RWPE1 (cell line): ENCODE measurements at regions not wholly inside any gene's neighbourhood (a gene's known extent, or its start where the extent isn't known, plus 50 kb on each side); places are given as distances from the start of the nearest gene placed in this dataset.
"Not testable (repeated sequence)": the region's sequence is repeated elsewhere in the genome, so short reads cannot be mapped to it uniquely, and the experiment has no call there.

Source experiments
- CTCF ChIA-PET: fragments of 350-600 bp; sonication (Branson Sonifier 250); formaldehyde crosslinking; extraction: SDS; loops from one replicate; lab custom pipeline; 2021; lab: Yijun Ruan, JAX
- POLR2A ChIA-PET: fragments of 400-600 bp; formaldehyde crosslinking; extraction: SDS; loops from one replicate; lab custom pipeline; 2020; ENCODE audit warnings: antibody characterized with exemption; ENCODE audit not compliant: low non-redundant PET; lab: Yijun Ruan, JAX
- DNase-seq: peaks from one replicate; pipeline ENCODE4 v3.0.0; 2012; ENCODE audit warnings: low spot score
- H3K27ac ChIP-seq: fragments of 450-650 bp; 2 replicates; pipeline ENCODE4 v1.5.1; 2017
- CTCF ChIP-seq: fragments of 450-650 bp; conservative IDR thresholded peaks from 2 replicates; pipeline ENCODE4 v1.5.1; 2017; ENCODE audit warnings: low read depth, mild to moderate bottlenecking

GRCh38 chr6:68169922-68170321, 465.2 kb upstream of the ADGRB3 start:
- no peak for DNase-seq
- CTCF ChIA-PET, result no interaction called here
- TF ChIP-seq CTCF, result no peak
- no peak overlapping the region for H3K27ac ChIP-seq
- POLR2A ChIA-PET, result no interaction called here

- ChIA-PET CTCF (no interaction called here), POLR2A (no interaction called here)
Observed at GRCh38 chr6:68167604-68168003, 467.5 kb upstream of the ADGRB3 start.

GRCh38 chr6:68160812-68161211, 474.3 kb upstream of the ADGRB3 start:
- DNase-seq, CTCF ChIA-PET, POLR2A ChIA-PET, H3K27ac ChIP-seq: not testable (repeated sequence)

More at GRCh38 chr6:68167604-68168003, 467.5 kb upstream of the ADGRB3 start:
- H3K27ac ChIP-seq, result no peak overlapping the region
- no peak for DNase-seq
- no peak for TF ChIP-seq CTCF

GRCh38 chr6:68160348-68160747, 474.7 kb upstream of the ADGRB3 start:
- DNase-seq, result no peak
- ChIA-PET CTCF (no interaction called here), POLR2A (no interaction called here)
- no peak for TF ChIP-seq CTCF
- no peak overlapping the region for H3K27ac ChIP-seq

GRCh38 chr6:68159433-68159832, 475.6 kb upstream of the ADGRB3 start:
- CTCF ChIA-PET, result interaction anchor here (0.6 kb wide), 1 partner anchor 81 kb away, joined by 6 read pairs; no protein-coding TSS in a partner anchor
- POLR2A ChIA-PET, result no interaction called here
- no peak for DNase-seq
- no peak for TF ChIP-seq CTCF
- no peak overlapping the region for H3K27ac ChIP-seq

GRCh38 chr6:68158256-68158655, 476.8 kb upstream of the ADGRB3 start:
- no peak overlapping the region for H3K27ac ChIP-seq
- CTCF ChIA-PET, result interaction anchor here (0.6 kb wide), 1 partner anchor 14 kb away, joined by 5 read pairs; no protein-coding TSS in a partner anchor
- no peak for TF ChIP-seq CTCF
- POLR2A ChIA-PET, result no interaction called here
- no peak for DNase-seq

- CTCF ChIA-PET, result no interaction called here
- no peak overlapping the region for H3K27ac ChIP-seq
- POLR2A ChIA-PET, result no interaction called here
- DNase-seq, result no peak
- no peak for TF ChIP-seq CTCF
Observed at GRCh38 chr6:68144667-68145066, 490.4 kb upstream of the ADGRB3 start.
